ENCODE measurements at regions not wholly inside any gene's neighbourhood (a gene's known extent, or its start where the extent isn't known, plus 50 kb on each side); places are given as distances from the start of the nearest gene placed in this dataset.

DNA sequence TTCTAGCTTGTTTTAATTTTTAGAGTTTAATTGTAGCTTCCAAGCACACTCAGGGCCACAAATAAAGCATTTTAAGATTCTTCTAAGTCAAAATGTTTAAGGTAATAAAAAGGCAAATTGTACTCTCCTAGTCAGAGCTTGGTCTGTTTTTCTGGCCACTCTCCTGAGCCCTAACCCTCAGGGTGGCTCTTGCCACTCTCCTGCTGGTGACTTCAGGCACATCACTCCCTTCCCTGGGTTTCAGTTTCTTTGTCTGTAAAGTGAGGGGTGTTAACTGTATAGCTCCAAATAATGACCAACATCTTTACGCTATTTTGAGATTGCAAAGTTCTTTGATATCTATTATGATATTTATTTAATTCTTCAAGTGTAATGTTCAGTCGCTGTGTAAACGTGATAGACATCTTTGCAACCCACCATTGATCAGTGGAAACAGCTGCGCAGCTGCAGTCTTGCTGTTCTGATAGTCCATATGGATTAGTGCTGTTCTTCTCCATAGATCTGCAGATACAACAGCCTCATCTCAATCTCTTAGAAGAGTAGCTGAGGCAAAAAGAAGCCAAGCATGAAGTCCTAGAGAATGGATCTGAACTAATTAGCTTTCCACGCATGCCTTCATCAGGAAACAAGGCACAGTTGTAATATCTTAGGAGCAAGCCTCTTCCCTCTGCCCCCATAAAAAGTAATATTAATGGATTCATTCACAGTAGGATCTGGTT lies 189.9 kb downstream of the PLPP4 start:
- Mint-ChIP-seq H3K4me1 (ENCODE audit: low read depth, unreplicated experiment) (no peaks in the 10 kb centered on the region), H3K4me3 (ENCODE audit: low read depth, unreplicated experiment) (no peak overlapping the region), H3K9me3 (ENCODE audit: low read depth, unreplicated experiment) (peaks cover 3% of the 10 kb centered on the region), H3K36me3 (ENCODE audit: insufficient read depth, unreplicated experiment) (no peaks in the 10 kb centered on the region), H3K27me3 (ENCODE audit: unreplicated experiment) (peaks cover 44% of the 10 kb centered on the region), H3K27ac (ENCODE audit: unreplicated experiment) (no peak overlapping the region)
- no TSS peak for BruUV-seq (replicated peaks)
- DNase-seq: no peak
- TF ChIP-seq, protein P1, sequence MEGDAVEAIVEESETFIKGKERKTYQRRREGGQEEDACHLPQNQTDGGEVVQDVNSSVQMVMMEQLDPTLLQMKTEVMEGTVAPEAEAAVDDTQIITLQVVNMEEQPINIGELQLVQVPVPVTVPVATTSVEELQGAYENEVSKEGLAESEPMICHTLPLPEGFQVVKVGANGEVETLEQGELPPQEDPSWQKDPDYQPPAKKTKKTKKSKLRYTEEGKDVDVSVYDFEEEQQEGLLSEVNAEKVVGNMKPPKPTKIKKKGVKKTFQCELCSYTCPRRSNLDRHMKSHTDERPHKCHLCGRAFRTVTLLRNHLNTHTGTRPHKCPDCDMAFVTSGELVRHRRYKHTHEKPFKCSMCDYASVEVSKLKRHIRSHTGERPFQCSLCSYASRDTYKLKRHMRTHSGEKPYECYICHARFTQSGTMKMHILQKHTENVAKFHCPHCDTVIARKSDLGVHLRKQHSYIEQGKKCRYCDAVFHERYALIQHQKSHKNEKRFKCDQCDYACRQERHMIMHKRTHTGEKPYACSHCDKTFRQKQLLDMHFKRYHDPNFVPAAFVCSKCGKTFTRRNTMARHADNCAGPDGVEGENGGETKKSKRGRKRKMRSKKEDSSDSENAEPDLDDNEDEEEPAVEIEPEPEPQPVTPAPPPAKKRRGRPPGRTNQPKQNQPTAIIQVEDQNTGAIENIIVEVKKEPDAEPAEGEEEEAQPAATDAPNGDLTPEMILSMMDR (IDR thresholded peaks at IDR 0.05; ENCODE audit: unreplicated experiment): no peak
- intact Hi-C loops (cut with micrococcal nuclease; ENCODE audit: unreplicated experiment): no loop called here
- CTCF ChIA-PET: interaction anchor here (1.0 kb wide), 1 partner anchor 9 kb away, joined by 3 read pairs; no protein-coding TSS in a partner anchor

DNA sequence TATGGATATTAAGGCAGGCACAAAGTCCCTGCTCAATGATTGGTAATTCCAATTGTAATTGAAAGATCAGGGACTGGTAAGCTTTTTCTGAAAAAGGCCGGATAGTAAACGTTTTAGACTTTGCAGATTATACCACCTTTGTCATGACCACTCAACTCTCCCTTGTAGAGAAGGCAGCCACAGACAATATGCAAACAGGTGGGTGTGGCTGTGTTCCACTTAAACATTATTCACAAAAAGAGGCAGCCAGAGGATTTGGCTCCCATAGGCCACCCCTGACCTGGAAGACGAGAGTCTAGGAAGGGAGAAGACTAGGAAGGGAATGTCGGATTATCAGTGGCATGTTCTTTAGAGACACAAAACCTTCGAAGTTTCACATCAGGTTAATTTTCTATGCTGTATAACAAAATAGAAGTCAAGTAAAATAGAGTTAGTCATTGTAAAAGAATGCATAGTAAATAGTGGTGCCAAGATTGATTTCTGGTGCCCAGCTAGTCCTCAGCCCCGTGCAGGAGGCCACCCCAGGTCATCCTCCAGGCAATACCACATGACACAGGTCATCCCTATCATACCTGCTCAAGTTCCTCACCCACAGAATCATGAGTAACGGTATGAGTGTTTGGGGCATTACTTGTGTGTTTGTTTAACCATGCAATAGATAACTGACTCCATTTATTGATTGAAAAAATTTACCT lies 193.8 kb downstream of the PLPP4 start:
- CTCF ChIA-PET: no interaction called here
- intact Hi-C loops (cut with micrococcal nuclease; ENCODE audit: unreplicated experiment): no loop called here
- no TSS peak for BruUV-seq (replicated peaks)
- TF ChIP-seq, protein P1 (IDR thresholded peaks at IDR 0.05; ENCODE audit: unreplicated experiment): no peak
- Mint-ChIP-seq H3K27me3 (ENCODE audit: unreplicated experiment) (peaks cover 6% of the 10 kb centered on the region), H3K9me3 (ENCODE audit: low read depth, unreplicated experiment) (no peaks in the 10 kb centered on the region), H3K36me3 (ENCODE audit: insufficient read depth, unreplicated experiment) (no peaks in the 10 kb centered on the region), H3K4me1 (ENCODE audit: low read depth, unreplicated experiment) (no peaks in the 10 kb centered on the region), H3K27ac (ENCODE audit: unreplicated experiment) (no peak overlapping the region), H3K4me3 (ENCODE audit: low read depth, unreplicated experiment) (no peak overlapping the region)
- no peak for DNase-seq

DNA sequence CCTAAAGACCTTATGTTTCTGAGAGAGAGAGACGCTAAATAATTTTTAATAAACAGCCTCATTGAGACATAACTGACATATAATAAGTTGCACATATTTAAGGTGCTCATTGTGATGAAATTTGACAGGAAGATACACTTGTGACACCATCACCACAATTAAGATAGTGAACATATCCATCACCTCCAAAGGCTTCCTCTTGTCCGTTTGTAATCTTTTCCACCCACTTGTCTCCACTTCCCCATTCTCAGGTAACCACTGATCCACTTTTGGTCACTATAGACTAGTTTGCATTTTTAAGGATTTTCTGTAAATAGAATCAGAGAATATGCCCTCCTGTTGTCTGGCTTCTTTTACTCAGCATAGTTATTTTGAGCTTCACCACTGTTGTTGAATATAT lies 195.1 kb upstream of the WDR11 start:
- CTCF ChIA-PET: no interaction called here
- no TSS peak for BruUV-seq (replicated peaks)
- intact Hi-C loops (cut with micrococcal nuclease; ENCODE audit: unreplicated experiment): no loop called here

DNA sequence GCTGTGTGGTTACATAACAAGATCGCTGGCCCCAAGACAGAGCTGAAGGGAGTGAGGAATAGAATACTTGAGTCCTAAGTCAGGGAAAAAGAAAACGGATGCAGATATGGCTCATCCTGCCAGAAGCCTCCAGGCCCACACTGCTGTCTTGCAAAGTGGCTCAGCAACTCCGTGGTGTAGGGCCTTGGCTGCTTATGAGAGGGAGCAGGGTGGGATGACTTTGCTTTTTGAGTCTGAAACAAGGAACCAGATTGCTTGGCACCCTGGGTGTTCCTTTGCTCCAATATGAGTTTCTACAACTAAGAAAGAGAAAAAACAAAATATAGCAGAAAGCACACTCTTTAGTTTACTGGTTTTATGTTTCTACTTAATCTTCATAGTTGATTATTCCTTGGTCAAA lies 193.8 kb upstream of the WDR11 start:
- intact Hi-C loops (cut with micrococcal nuclease; ENCODE audit: unreplicated experiment): no loop called here
- Mint-ChIP-seq H3K36me3 (ENCODE audit: insufficient read depth, unreplicated experiment) (no peaks in the 10 kb centered on the region), H3K27me3 (ENCODE audit: unreplicated experiment) (peaks cover 18% of the 10 kb centered on the region), H3K4me3 (ENCODE audit: low read depth, unreplicated experiment) (no peak overlapping the region), H3K4me1 (ENCODE audit: low read depth, unreplicated experiment) (no peaks in the 10 kb centered on the region), H3K9me3 (ENCODE audit: low read depth, unreplicated experiment) (no peaks in the 10 kb centered on the region), H3K27ac (ENCODE audit: unreplicated experiment) (no peak overlapping the region)
- DNase-seq: no peak
- TF ChIP-seq, protein P1 (IDR thresholded peaks at IDR 0.05; ENCODE audit: unreplicated experiment): no peak
- CTCF ChIA-PET: no interaction called here
- BruUV-seq (replicated peaks): no TSS peak

More for the DNA sequence above, 195.1 kb upstream of the WDR11 start:
- Mint-ChIP-seq H3K4me1 (ENCODE audit: low read depth, unreplicated experiment) (no peaks in the 10 kb centered on the region), H3K9me3 (ENCODE audit: low read depth, unreplicated experiment) (no peaks in the 10 kb centered on the region), H3K27me3 (ENCODE audit: unreplicated experiment) (peaks cover 5% of the 10 kb centered on the region), H3K4me3 (ENCODE audit: low read depth, unreplicated experiment) (no peak overlapping the region), H3K27ac (ENCODE audit: unreplicated experiment) (no peak overlapping the region), H3K36me3 (ENCODE audit: insufficient read depth, unreplicated experiment) (no peaks in the 10 kb centered on the region)
- DNase-seq: no peak
- TF ChIP-seq, protein P1 (IDR thresholded peaks at IDR 0.05; ENCODE audit: unreplicated experiment): no peak
